Small intestine (tissue), 7 donors: ENCODE measurements at regions not wholly inside any gene's neighbourhood (a gene's known extent, or its start where the extent isn't known, plus 50 kb on each side); places are given as distances from the start of the nearest gene placed in this dataset.
A peak's percentile ranks its signal among the peaks of the same experiment; 100 is the strongest.

Experiments used
- DNase-seq, 2 donors: peaks; one replicate each; pipeline versions ENCODE4 v3.0.0 to v3.0.0-alpha.2; 2013
- FAIRE-seq: peaks from 2 replicates; lab custom pipeline; 2012; peaks lifted over from hg19 to GRCh38; lab: Jason Lieb, UNC
- H3K27ac ChIP-seq, 3 donors: one replicate each; pipeline ENCODE4 v1.5.1; 2013; ENCODE audit warnings: low read length in 2 of 3, mild to moderate bottlenecking in 2 of 3, control low read depth in 1 of 3, inconsistent platforms in 1 of 3, low read depth in 1 of 3, moderate library complexity in 1 of 3
- H3K27me3 ChIP-seq, 3 donors: one replicate each; pipeline ENCODE4 v1.6.1; 2013; ENCODE audit warnings: low read length in 3 of 3, inconsistent platforms in 1 of 3; ENCODE audit not compliant: control insufficient read depth in 3 of 3, insufficient read depth in 3 of 3
- H3K36me3 ChIP-seq, 3 donors: one replicate each; pipeline ENCODE4 v1.6.1; 2013; ENCODE audit warnings: low read length in 3 of 3, inconsistent platforms in 1 of 3, low read depth in 1 of 3, mild to moderate bottlenecking in 1 of 3, moderate library complexity in 1 of 3; ENCODE audit not compliant: control insufficient read depth in 3 of 3, insufficient read depth in 2 of 3
- H3K4me1 ChIP-seq, 3 donors: one replicate each; pipeline ENCODE4 v1.6.1; 2013; ENCODE audit warnings: low read length in 2 of 3, inconsistent platforms in 1 of 3, low read depth in 1 of 3, mild to moderate bottlenecking in 1 of 3, moderate library complexity in 1 of 3; ENCODE audit not compliant: control insufficient read depth in 3 of 3, insufficient read depth in 2 of 3
- H3K4me3 ChIP-seq, 3 donors: one replicate each; pipeline ENCODE4 v1.5.1; 2013; ENCODE audit warnings: low read length in 3 of 3, control low read depth in 1 of 3, inconsistent platforms in 1 of 3, low read depth in 1 of 3, mild to moderate bottlenecking in 1 of 3, moderate library complexity in 1 of 3
- H3K9me3 ChIP-seq, 2 donors: one replicate each; pipeline ENCODE4 v1.6.1; 2013; ENCODE audit warnings: low read depth in 1 of 2, low read length in 1 of 2; ENCODE audit not compliant: control insufficient read depth in 2 of 2, insufficient read depth in 1 of 2
- WGBS, 3 donors: extraction: QIAGEN DNeasy Blood & Tissue Kit; methylation state at CpG; one replicate each; pipeline ENCODE4 v1.1.7; 2013; 5-methylcytosine and 5-hydroxymethylcytosine counted together
- donor health status: healthy with polysubstance abuse.
- donor health status: control.
- donor health status: control.
- donor health status: Bipolar disorder and iron deficiency.
- donor health status: healthy.

- Histone ChIP-seq H3K36me3 (no peaks in the 10 kb centered on the region), H3K27ac (no peak overlapping the region), H3K9me3 (peaks cover 0 to 1% of the 10 kb centered on the region in 2 donors), H3K27me3 (no peaks in the 10 kb centered on the region), H3K4me1 (peaks cover 2 to 6% (median 2%) of the 10 kb centered on the region in 3 donors), H3K4me3 (no peak overlapping the region)
- no peak for FAIRE-seq
- no peak for DNase-seq
Measured at GRCh38 chr12:71046215-71046614, 111.6 kb downstream of the TSPAN8 start.

GRCh38 chr12:71045781-71046180, 112.0 kb downstream of the TSPAN8 start:
- Histone ChIP-seq H3K36me3 (no peaks in the 10 kb centered on the region), H3K27me3 (no peaks in the 10 kb centered on the region), H3K4me1 (peaks cover 2 to 6% (median 2%) of the 10 kb centered on the region in 3 donors), H3K27ac (no peak overlapping the region), H3K9me3 (peaks cover 0 to 4% of the 10 kb centered on the region in 2 donors), H3K4me3 (no peak overlapping the region)
- DNase-seq (peak in 1 of 2 donors; percentile 19), FAIRE-seq (no peak)
- 26 to 74% (median 55%) methylated on average over 1 of the region's 1 CpG for WGBS, 3 donors

DNA sequence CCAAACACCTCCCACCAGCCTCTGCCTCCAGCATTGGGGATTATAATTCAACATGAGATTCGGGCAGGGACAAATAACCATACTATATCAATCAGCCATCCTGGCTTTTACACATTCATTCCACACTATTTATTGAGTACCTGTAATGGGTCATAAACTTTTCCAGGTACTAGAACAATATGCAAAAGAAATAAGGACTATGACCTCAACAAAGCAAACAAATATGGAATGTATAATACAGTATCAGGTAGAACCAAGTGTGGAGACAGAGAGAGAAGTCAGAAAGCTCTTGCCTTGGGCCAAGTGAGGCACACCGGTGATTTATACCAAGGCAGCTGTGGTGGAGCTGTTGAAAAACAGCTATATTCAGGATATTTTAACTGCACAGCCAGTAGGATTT, 116.3 kb downstream of the TSPAN8 start:
- Histone ChIP-seq H3K9me3 (peaks cover 0 to 4% of the 10 kb centered on the region in 2 donors), H3K27me3 (no peaks in the 10 kb centered on the region), H3K36me3 (no peaks in the 10 kb centered on the region), H3K4me3 (no peak overlapping the region), H3K27ac (peak overlapping the region in 1 of 3 donors; percentile 46), H3K4me1 (peaks cover 2 to 6% (median 2%) of the 10 kb centered on the region in 3 donors)
- peak; percentile 64 to 78 for DNase-seq
- WGBS, 3 donors: 14 to 50% (median 35%) methylated on average over 2 of the region's 2 CpGs
- FAIRE-seq: no peak

DNA sequence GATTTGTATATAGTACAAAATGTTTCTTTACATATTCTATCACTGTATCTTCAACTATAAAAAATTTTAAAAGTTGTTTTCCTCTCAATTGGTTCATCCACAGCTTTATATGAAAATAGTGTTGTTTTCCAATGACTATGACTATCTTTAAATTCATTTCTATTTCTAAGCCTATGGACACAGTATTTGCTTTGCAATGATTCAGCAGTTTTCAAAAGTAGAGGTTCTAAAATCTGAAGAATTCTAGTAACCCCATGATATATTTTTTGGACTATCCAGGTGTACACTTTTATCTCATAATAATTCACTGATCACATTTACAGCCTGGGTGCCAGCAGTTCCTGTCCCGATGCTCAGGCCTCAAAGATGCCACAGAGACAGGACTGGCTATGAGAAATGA, 118.4 kb upstream of the PTPRR start:
- no peak overlapping the region for H3K4me3 ChIP-seq
- DNase-seq (no peak), FAIRE-seq (no peak)
- H3K27me3 ChIP-seq: no peaks in the 10 kb centered on the region
- no peaks in the 10 kb centered on the region for H3K36me3 ChIP-seq
- no peak overlapping the region for H3K27ac ChIP-seq
- H3K4me1 ChIP-seq: peaks cover 0 to 6% (median 0%) of the 10 kb centered on the region in 3 donors
- peaks cover 0 to 4% of the 10 kb centered on the region in 2 donors for H3K9me3 ChIP-seq
- 59 to 79% (median 78%) methylated on average over 1 of the region's 1 CpG for WGBS, 3 donors

DNA sequence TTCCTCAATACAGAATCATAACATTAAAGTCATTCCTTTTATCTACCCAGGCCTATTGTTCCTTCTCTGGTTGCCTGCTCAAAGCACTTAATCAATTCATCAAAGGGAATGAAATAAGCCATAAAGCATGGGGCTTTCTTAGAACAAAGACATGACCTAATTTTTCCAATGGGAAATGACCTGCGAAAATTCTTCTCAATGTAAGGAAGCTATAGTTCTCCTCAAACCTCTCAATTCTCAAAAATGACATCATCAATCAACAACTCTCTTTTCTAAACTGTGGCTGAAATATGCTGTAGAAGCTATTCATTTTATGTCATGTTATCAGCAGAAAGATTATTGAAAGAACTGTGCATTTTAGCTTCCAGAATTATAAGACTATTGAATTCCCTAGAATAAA, 116.0 kb upstream of the PTPRR start:
- Histone ChIP-seq H3K36me3 (no peaks in the 10 kb centered on the region), H3K4me3 (no peak overlapping the region), H3K4me1 (no peaks in the 10 kb centered on the region), H3K9me3 (peaks cover 0 to 4% of the 10 kb centered on the region in 2 donors), H3K27me3 (no peaks in the 10 kb centered on the region), H3K27ac (no peak overlapping the region)
- no peak for DNase-seq
- no peak for FAIRE-seq
- 41 to 94% (median 83%) methylated on average over 1 of the region's 1 CpG for WGBS, 3 donors

GRCh38 chr12:71032933-71033332, 112.4 kb upstream of the PTPRR start:
- 82 to 88% (median 83%) methylated on average over 4 of the region's 4 CpGs for WGBS, 3 donors
- no peak for FAIRE-seq
- no peaks in the 10 kb centered on the region for H3K4me1 ChIP-seq
- H3K27me3 ChIP-seq: no peaks in the 10 kb centered on the region
- no peaks in the 10 kb centered on the region for H3K9me3 ChIP-seq
- DNase-seq: no peak
- no peak overlapping the region for H3K27ac ChIP-seq
- H3K4me3 ChIP-seq: no peak overlapping the region
- H3K36me3 ChIP-seq: no peaks in the 10 kb centered on the region

GRCh38 chr12:71029302-71029701, 108.8 kb upstream of the PTPRR start:
- peaks cover 0 to 2% (median 0%) of the 10 kb centered on the region in 3 donors for H3K27me3 ChIP-seq
- no peaks in the 10 kb centered on the region for H3K4me1 ChIP-seq
- no peak overlapping the region for H3K4me3 ChIP-seq
- no peaks in the 10 kb centered on the region for H3K9me3 ChIP-seq
- 68 to 82% (median 78%) methylated on average over 3 of the region's 3 CpGs for WGBS, 3 donors
- no peak for FAIRE-seq
- no peak overlapping the region for H3K27ac ChIP-seq
- H3K36me3 ChIP-seq: no peaks in the 10 kb centered on the region
- DNase-seq: no peak

DNA sequence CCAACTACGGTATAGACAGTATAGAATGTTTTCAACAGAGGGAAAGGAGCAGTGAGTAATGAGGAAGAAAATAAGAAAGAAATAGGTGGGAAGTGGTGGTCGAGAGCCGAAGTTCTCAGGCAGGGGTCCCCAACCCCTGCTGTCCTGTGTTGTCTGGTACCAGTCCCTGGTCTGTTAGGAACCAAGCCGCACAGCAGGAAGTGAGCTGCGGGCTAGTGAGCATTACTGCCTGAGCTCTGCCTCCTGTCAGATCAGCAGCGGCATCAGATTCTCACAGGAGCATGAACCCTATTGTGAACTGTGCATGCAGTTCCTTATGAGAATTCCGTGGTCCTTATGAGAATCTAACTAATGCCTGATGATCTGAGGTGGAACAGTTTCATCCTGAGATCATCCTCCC, 107.3 kb upstream of the PTPRR start:
- H3K9me3 ChIP-seq: no peaks in the 10 kb centered on the region
- no peak overlapping the region for H3K27ac ChIP-seq
- FAIRE-seq (no peak), DNase-seq (no peak)
- no peaks in the 10 kb centered on the region for H3K4me1 ChIP-seq
- peaks cover 0 to 2% (median 0%) of the 10 kb centered on the region in 3 donors for H3K27me3 ChIP-seq
- H3K36me3 ChIP-seq: no peaks in the 10 kb centered on the region
- WGBS, 3 donors: 74 to 88% (median 80%) methylated on average over 7 of the region's 7 CpGs
- no peak overlapping the region for H3K4me3 ChIP-seq

DNA sequence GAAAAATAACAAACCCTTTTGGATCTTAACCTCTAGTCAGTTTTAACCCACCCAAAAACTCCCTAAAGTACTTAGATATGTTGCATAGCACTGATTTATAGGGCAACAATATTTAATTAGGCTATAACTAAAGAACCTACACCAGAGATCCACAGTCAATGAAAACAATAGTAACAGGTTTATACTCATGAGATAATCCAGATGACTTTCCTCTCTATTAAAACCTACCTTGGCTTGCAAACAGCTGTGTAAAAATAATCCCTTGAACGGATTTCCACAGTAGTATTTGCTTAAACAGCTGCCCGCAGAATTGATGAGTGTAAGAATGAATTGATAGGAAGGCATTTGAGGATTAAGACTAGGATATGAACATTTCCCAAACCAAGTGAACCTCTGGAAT, 104.3 kb upstream of the PTPRR start:
- no peaks in the 10 kb centered on the region for H3K36me3 ChIP-seq
- H3K4me3 ChIP-seq: no peak overlapping the region
- FAIRE-seq (no peak), DNase-seq (no peak)
- no peaks in the 10 kb centered on the region for H3K9me3 ChIP-seq
- H3K4me1 ChIP-seq: no peaks in the 10 kb centered on the region
- H3K27me3 ChIP-seq: peaks cover 0 to 2% (median 0%) of the 10 kb centered on the region in 3 donors
- 79 to 90% (median 88%) methylated on average over 2 of the region's 2 CpGs for WGBS, 3 donors
- no peak overlapping the region for H3K27ac ChIP-seq
